Stimulated activated naive CD8-positive, alpha-beta T cell treated with anti-CD3 and anti-CD28 coated beads, Interleukin-15, Interleukin-2, amounts not matched to agents 100 U/mL and 50 U/mL, for 24 hours (primary cell): ENCODE measurements at regions not wholly inside any gene's neighbourhood (a gene's known extent, or its start where the extent isn't known, plus 50 kb on each side); places are given as distances from the start of the nearest gene placed in this dataset.

ENCODE experiments used
- ATAC-seq: fragments of 150-1000 bp; cut with Tn5 transposase; one replicate; pipeline ENCODE4 v1.10.0; 2021
- DNase-seq: peaks from one replicate; pipeline ENCODE4 v3.0.0; 2021

GRCh38 chr14:65934070-65934435 lies 521.5 kb downstream of the FUT8 start:
- DNase-seq: no peak
- ATAC-seq: no peak

GRCh38 chr14:65936342-65936975 lies 523.9 kb downstream of the FUT8 start:
- ATAC-seq: no peak

GRCh38 chr14:65937079-65937959 lies 524.8 kb downstream of the FUT8 start:
- DNase-seq (no peak), ATAC-seq (peak; percentile 75)

More at GRCh38 chr14:65936342-65936975, 523.9 kb downstream of the FUT8 start:
- no peak for DNase-seq

GRCh38 chr14:65937960-65938316 lies 525.4 kb downstream of the FUT8 start:
- no peak for DNase-seq
- peak; percentile 26 for ATAC-seq

- ATAC-seq (peak; percentile 47), DNase-seq (no peak)
Measured at GRCh38 chr14:65938738-65939137, 526.2 kb downstream of the FUT8 start.

GRCh38 chr14:65939184-65939583 lies 526.7 kb downstream of the FUT8 start:
- DNase-seq (no peak), ATAC-seq (no peak)

GRCh38 chr14:65940056-65940735 lies 527.7 kb downstream of the FUT8 start:
- ATAC-seq: no peak

GRCh38 chr14:65941091-65941490 lies 528.6 kb downstream of the FUT8 start:
- DNase-seq (no peak), ATAC-seq (no peak)

More at GRCh38 chr14:65940056-65940735, 527.7 kb downstream of the FUT8 start:
- peak; percentile 24 for DNase-seq

GRCh38 chr14:65943150-65943549 lies 530.6 kb downstream of the FUT8 start:
- DNase-seq (no peak), ATAC-seq (no peak)

GRCh38 chr14:65943916-65944410 lies 531.4 kb downstream of the FUT8 start:
- ATAC-seq (no peak), DNase-seq (no peak)

GRCh38 chr14:65945327-65945726 lies 532.8 kb downstream of the FUT8 start:
- ATAC-seq (no peak), DNase-seq (no peak)

GRCh38 chr14:65946494-65946893 lies 534.0 kb downstream of the FUT8 start:
- DNase-seq (no peak), ATAC-seq (no peak)

GRCh38 chr14:65948302-65948701 lies 535.8 kb downstream of the FUT8 start:
- DNase-seq (no peak), ATAC-seq (no peak)

- ATAC-seq (peak; percentile 93), DNase-seq (peak; percentile 63)
Measured at GRCh38 chr14:65949711-65950516, 536.3 kb upstream of the CCDC196 start.

- ATAC-seq: no peak
- DNase-seq: no peak
Measured at GRCh38 chr14:65954942-65955341, 531.2 kb upstream of the CCDC196 start.

GRCh38 chr14:65957631-65958205 lies 528.5 kb upstream of the CCDC196 start:
- DNase-seq (no peak), ATAC-seq (no peak)

GRCh38 chr14:65958664-65959562 lies 527.3 kb upstream of the CCDC196 start:
- ATAC-seq: no peak
- DNase-seq: no peak

- no peak for ATAC-seq
- no peak for DNase-seq
Measured at GRCh38 chr14:65959563-65960024, 526.6 kb upstream of the CCDC196 start.

- DNase-seq: peak; percentile 85
- peak; percentile 81 for ATAC-seq
Measured at GRCh38 chr14:65961004-65961403, 525.2 kb upstream of the CCDC196 start.

GRCh38 chr14:65962952-65963351 lies 523.2 kb upstream of the CCDC196 start:
- ATAC-seq (no peak), DNase-seq (no peak)
